NCI-H2196 (cell line): ENCODE measurements at regions not wholly inside any gene's neighbourhood (a gene's known extent, or its start where the extent isn't known, plus 50 kb on each side); places are given as distances from the start of the nearest gene placed in this dataset.

Experiments used
- DNase-seq: peaks from one replicate; lab custom pipeline; 2025; ENCODE audit not compliant: unreplicated experiment; lab: John Stamatoyannopoulos, UW

GRCh38 chr18:59086522-59086921 is 53.2 kb upstream of the SEC11C start:
- DNase-seq = no peak

- peak; percentile 65 for DNase-seq
Observed at GRCh38 chr18:59087391-59087790, 52.3 kb upstream of the SEC11C start.
